ENCODE measurements at regions not wholly inside any gene's neighbourhood (a gene's known extent, or its start where the extent isn't known, plus 50 kb on each side); places are given as distances from the start of the nearest gene placed in this dataset.

GRCh38 chr3:72339670-72340030 lies 508.6 kb downstream of the SHQ1 start:
- TF ChIP-seq CTCF (IDR thresholded peaks at IDR 0.05) (no peak), POLR2AphosphoS5 (IDR thresholded peaks at IDR 0.05) (no peak), POLR2A (IDR thresholded peaks at IDR 0.05) (no peak)

Data from gastroesophageal sphincter (tissue), 3 donors.